HG03520 (cell line): ENCODE measurements at regions not wholly inside any gene's neighbourhood (a gene's known extent, or its start where the extent isn't known, plus 50 kb on each side); places are given as distances from the start of the nearest gene placed in this dataset.
"Not testable (repeated sequence)": the region's sequence is repeated elsewhere in the genome, so short reads cannot be mapped to it uniquely, and the experiment has no call there.

ENCODE experiments used
- ATAC-seq: cut with Tn5 transposase; IDR thresholded peaks from one replicate; pipeline ENCODE4 v1.9.1; 2021; ENCODE audit warnings: mild to moderate bottlenecking, moderate library complexity; ENCODE audit not compliant: unreplicated experiment

DNA sequence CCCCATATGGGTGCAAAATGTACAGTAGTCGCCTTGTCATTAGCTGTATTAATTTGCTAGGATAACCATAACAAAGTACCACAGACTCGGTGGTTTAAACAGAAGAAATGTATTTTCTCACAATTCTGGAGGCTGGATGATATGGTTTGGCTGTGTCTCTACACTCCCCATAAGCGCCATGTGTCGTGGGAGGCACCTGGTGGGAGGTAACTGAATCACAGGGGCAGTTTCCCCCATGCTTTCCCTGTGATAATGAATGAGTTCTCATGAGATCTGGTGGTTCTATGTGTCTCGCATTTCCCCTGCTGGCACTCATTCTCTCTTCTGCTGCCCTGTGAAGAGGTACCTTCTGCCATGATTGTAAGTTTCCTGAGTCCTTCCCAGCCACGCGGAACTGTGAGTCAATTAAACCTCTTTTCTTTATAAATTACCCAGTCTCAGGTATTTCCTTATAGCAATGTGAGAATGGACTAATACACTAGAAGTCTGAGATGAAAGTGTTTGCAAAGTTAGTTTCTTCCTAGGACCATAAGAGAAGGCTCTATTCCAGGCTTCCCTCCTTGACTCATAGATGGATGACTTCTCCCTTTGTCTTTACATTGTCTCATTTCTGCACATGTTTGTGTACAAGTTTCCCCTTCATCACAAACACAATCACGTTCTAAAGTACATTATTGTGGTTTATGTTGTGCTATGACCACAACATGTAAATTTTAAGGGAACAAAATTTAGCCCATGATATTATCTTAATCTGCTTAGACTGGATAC is 1442.6 kb downstream of the SUCLG1 start:
- ATAC-seq: no peak

DNA sequence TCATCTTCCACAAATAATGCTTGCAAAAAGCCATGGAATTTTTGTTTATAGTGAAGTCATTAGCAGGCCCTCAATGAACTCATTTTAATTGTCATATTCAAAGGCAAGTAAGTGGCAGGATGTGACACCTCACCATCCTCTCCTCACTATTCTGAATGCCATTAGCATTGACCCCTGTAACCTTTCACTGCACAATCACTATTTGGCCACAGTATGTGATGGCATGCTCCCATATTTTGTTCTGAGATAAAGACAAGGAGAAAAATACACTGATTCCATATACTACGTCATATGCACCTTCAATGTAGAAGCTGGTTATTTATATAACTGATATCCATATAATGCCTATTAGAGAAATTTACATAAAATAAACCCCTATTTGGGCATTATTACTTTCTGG is 1443.2 kb downstream of the SUCLG1 start:
- no peak for ATAC-seq

DNA sequence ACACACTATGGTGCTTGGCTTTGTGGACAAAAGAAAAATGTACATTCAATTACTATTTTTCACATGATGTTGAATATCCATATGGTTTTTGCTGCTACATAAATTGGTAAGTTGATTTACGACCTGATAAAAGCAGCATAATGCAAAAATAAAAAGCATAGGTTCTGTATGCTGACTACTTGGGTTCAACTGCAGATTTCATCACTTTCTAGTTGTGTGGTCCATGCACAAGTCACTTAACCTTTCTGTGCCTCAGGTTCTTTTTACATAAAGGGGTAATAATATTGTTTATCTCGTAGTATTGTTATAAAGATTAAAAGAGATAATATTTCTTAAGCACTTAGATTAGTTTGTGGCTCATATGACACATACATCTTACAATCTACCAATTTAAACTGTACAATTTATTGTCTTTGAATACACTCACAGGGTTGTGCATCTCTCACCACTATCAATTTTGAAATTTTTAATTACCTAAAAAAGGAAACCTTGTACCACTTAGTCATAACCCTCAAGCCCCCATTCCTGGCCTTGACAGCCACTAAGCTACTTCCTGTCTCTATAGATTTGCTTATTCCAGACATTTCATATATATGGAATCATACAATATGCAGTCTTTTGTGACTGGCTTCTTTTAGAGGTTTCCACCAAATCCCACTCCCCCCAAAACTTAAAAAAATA is 1443.9 kb downstream of the SUCLG1 start:
- ATAC-seq: no peak

- no peak for ATAC-seq
Measured at GRCh38 chr2:83014462-83014861, 1444.6 kb downstream of the SUCLG1 start.

GRCh38 chr2:83006961-83007360 is 1452.1 kb downstream of the SUCLG1 start:
- no peak for ATAC-seq

- no peak for ATAC-seq
Measured at GRCh38 chr2:83003555-83003954, 1455.5 kb downstream of the SUCLG1 start.

DNA sequence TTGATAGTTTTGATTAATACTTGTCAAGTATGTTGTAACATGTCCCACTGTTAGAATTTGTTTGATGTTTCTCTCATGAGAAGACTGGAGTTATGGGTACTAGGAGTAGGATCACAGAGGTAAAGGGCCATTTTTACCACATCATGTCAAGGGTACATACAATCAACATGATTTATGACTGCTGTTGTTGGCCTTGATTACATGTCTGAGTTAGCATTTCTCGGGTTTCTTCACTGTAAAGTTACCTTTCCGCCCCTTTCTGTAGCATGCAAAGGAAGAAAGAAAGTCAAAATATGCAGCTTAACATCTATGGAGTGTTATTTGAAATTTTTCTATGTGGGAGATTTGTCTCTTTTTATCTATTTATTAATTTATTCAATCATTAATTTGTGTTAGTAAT is 1456.4 kb downstream of the SUCLG1 start:
- no peak for ATAC-seq

DNA sequence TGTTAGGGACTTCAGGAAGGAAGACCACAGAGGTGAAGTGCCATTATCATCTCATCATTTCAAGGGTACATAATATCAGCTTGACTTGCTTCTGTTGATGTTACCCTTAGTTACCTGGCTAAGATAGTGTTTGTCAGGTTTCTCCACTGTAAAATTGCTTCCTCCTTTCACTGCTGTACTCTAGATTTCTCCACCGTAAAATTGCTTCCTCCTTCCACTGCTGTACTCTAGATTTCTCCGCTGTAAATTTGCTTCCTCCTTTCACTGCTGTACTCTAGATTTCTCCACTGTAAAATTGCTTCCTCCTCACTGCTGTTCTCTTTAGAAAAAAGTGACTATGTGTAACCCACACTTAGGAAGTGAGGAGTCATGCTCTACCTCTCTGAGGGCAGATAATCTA is 1460.3 kb downstream of the SUCLG1 start:
- no peak for ATAC-seq

DNA sequence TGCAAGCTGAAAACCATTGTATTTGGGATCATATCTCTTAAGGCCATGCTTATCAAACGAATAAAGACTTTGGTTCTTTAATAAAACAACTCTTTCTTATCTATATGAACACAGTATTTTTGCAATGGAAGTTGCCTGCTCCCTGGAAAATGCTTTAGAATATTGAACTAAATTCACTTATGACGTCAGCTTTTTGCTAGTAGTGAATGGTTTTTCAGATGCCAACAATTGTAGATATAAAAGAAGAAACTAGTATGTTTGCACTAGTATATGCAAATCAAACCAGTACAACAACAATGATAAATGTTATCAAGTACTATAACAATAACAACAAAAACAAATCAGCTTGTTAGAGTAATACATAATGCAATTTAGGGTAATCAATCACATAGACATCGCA is 1462.9 kb downstream of the SUCLG1 start:
- no peak for ATAC-seq

DNA sequence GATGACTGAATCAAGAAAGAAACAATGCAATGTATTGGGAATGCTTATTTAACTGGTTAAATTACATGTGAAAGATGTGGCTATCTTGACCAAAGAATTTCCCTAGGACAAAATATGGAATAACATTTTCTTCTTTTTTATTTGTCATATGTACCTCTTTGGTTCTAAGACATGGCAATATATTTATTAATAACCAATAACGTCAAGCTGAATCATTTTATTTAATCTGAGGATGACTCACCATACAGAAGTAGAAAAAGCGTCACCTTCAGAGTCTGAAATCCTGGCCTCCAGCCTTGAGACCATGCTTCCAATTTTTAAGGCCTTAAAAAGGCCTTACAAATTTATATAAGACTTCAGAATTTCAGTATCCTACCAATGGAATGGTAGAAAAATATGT is 1464.9 kb downstream of the SUCLG1 start:
- ATAC-seq: no peak

DNA sequence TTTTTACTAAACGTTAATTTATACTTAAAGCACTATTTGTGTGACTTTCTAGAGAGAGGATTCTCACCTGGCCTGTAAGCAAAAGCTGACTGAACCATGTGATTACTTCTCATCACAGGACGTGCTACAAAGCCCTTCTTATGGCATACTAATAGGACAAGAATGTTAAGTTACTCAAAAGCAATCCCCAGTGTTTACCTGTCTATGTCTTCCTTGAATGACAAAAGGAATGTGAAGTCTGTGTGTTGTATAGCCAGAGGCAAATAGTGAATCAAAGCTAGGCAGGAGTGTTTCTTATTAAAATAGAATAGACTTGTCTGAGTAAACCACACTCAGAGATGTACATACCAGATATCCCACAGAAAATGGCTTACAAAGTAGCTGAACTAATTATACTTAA is 1465.5 kb downstream of the SUCLG1 start:
- no peak for ATAC-seq

- no peak for ATAC-seq
Measured at GRCh38 chr2:82992968-82993367, 1466.1 kb downstream of the SUCLG1 start.

- not testable (repeated sequence) for ATAC-seq
Measured at GRCh38 chr2:82987706-82988105, 1471.4 kb downstream of the SUCLG1 start.

- ATAC-seq: no peak
Measured at GRCh38 chr2:82986899-82987298, 1472.2 kb downstream of the SUCLG1 start.

GRCh38 chr2:82985572-82986197 is 1473.4 kb downstream of the SUCLG1 start:
- no peak for ATAC-seq

- ATAC-seq: no peak
Measured at GRCh38 chr2:82968358-82968757, 1490.7 kb downstream of the SUCLG1 start.

DNA sequence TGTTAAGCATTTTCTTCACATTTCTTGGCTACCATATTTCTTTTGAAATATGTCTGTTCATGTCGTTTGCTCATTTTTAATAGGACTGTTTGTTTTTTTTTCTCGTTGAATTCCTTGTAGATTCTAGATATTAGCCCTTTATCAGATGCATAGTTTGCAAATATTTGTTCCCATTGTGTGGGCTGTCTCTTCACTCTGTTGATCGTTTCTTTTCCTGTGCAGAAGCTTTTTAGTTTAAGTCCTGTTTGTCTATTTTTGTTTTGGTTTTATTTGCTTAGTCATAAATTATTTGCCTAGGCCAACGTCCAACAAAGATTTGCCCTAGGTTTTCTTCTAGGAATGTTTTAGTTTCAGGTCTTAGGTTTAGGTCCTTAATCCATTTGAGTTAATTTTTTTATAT is 1494.7 kb downstream of the SUCLG1 start:
- ATAC-seq: no peak

DNA sequence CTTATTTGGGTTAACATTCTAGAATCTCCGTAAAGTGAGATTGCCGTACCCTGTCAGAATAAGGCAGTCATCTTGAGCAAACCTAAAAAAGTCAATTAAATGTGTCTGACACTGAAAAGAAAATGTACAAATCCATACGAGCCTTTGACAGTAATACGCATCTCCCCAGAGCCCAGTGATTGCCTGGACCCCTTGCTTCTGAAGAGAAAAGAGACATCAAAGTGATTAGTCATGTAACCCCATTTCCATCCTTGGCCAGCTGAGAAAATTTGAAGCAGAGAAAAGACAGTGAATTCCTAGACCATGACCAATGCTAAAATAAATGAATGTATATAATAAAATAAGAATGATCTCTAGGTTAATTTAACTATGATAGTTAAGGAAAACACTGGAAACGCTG is 1499.4 kb downstream of the SUCLG1 start:
- no peak for ATAC-seq

- no peak for ATAC-seq
Measured at GRCh38 chr2:82954868-82955267, 1504.2 kb downstream of the SUCLG1 start.

GRCh38 chr2:82939211-82939610 is 1519.9 kb downstream of the SUCLG1 start:
- no peak for ATAC-seq

DNA sequence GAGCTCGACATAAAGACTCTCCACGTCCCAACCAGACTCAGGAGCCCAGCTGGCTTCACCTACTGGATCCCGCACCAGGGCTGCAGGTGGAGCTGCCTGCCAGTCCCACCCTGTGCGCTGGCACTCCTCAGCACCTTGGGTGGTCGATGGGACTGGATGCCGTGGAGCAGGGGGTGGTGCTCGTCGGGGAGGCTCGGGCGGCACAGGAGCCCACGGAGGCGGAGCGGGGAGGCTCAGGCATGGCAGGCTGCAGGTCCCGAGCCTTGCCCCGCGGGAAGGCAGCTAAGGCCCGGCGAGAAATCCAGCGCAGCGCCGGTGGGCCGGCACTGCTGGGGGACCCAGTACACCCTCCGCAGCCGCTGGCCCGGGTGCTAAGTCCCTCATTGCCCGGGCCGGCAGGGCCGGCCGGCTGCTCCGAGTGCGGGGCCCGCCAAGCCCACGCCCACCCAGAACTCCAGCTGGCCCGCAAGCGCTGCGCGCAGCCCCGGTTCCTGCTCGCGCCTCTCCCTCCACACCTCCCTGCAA is 1520.7 kb downstream of the SUCLG1 start:
- ATAC-seq: not testable (repeated sequence)

DNA sequence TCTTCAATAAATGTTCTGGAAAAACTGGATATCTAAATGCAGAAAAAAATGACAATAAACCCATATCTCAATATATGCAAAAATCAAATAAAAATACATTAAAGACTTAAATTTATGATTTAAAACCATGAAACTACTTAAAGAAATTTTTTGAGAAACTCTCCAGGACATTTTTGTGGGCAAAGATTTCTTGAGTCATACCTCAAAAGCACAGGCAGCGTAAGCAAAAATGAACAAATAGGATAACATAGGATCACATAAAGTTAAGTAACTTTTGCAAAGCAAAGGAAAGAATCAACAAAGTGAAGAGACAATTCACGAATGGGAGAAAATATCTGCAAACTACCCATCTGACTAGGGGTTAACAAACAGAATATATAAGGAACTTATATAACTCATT is 1545.5 kb downstream of the SUCLG1 start:
- ATAC-seq: no peak
